ENCODE measurements at regions not wholly inside any gene's neighbourhood (a gene's known extent, or its start where the extent isn't known, plus 50 kb on each side); places are given as distances from the start of the nearest gene placed in this dataset.

DNA sequence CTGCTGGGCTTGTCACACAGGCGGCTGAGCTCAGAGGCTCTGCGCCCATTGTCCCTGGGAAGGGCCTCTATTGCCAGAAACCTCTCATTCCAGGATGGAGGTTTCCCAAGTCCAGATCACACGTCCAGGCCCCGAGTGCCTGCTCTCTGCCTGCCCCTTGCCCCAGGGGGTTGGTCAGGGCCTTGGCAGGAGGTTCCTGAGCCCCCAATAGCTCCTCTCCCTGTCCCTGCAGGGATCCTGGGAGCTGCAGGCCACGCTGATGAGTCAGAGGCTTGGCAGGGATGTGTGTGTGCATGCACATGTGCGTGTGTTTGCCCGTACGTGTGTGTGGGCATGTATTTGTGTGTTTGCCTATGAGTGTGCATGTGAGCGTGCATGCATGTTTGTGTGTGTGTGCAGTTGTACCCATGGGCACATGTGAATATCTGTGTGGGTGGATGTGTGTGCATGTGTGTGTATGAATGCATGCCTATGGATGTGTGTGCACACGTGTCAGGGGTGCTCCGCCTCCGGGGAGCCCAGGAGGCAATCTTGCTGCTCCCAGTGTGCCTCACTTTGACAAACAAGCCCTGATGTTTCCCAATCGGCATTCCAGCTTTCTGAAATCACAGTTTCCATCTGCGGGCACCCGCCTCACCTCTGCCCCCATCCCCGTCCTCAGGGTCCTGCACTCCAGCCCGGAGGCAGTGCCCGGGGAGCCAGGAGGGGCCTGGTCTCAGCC lies 98.4 kb upstream of the GSE1 start (continued):
- no peak; the same call in 1 of the 2 replicates for TF ChIP-seq JDP2 (CRISPR knock-in tag; IDR thresholded peaks at IDR 0.05; ENCODE audit: borderline replicate concordance)
- TF ChIP-seq ZNF572 (CRISPR knock-in tag; IDR thresholded peaks at IDR 0.05): peak; percentile 20; the same call in 1 of the 2 replicates
- TF ChIP-seq KLF9 (CRISPR knock-in tag; IDR thresholded peaks at IDR 0.05; ENCODE audit: low read depth): no peak
- 0 out of 2 replicates have a peak, but pooled peaks have one; percentile 76 for TF ChIP-seq KLF15 (CRISPR knock-in tag; IDR thresholded peaks at IDR 0.05; ENCODE audit: borderline replicate concordance)
- peak; percentile 74; the same call in 1 of the 2 replicates for TF ChIP-seq POGZ (CRISPR knock-in tag; IDR thresholded peaks at IDR 0.05)
- no peak for TF ChIP-seq TCF12 (IDR thresholded peaks at IDR 0.05)
- TF ChIP-seq TCF12 (CRISPR knock-in tag; IDR thresholded peaks at IDR 0.05): peak; percentile 97
- TF ChIP-seq AFF4 (CRISPR knock-in tag; IDR thresholded peaks at IDR 0.05): peak; percentile 55; the same call in 1 of the 2 replicates
- TF ChIP-seq TEAD2 (CRISPR knock-in tag; IDR thresholded peaks at IDR 0.05): peak; percentile 92
- TF ChIP-seq, protein P1, sequence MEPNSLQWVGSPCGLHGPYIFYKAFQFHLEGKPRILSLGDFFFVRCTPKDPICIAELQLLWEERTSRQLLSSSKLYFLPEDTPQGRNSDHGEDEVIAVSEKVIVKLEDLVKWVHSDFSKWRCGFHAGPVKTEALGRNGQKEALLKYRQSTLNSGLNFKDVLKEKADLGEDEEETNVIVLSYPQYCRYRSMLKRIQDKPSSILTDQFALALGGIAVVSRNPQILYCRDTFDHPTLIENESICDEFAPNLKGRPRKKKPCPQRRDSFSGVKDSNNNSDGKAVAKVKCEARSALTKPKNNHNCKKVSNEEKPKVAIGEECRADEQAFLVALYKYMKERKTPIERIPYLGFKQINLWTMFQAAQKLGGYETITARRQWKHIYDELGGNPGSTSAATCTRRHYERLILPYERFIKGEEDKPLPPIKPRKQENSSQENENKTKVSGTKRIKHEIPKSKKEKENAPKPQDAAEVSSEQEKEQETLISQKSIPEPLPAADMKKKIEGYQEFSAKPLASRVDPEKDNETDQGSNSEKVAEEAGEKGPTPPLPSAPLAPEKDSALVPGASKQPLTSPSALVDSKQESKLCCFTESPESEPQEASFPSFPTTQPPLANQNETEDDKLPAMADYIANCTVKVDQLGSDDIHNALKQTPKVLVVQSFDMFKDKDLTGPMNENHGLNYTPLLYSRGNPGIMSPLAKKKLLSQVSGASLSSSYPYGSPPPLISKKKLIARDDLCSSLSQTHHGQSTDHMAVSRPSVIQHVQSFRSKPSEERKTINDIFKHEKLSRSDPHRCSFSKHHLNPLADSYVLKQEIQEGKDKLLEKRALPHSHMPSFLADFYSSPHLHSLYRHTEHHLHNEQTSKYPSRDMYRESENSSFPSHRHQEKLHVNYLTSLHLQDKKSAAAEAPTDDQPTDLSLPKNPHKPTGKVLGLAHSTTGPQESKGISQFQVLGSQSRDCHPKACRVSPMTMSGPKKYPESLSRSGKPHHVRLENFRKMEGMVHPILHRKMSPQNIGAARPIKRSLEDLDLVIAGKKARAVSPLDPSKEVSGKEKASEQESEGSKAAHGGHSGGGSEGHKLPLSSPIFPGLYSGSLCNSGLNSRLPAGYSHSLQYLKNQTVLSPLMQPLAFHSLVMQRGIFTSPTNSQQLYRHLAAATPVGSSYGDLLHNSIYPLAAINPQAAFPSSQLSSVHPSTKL (CRISPR knock-in tag; IDR thresholded peaks at IDR 0.05): peak; percentile 95
- TF ChIP-seq CSRNP1 (CRISPR knock-in tag; IDR thresholded peaks at IDR 0.05): peak; percentile 84; the same call in 1 of the 2 replicates
- no peak for TF ChIP-seq ZNF432 (CRISPR knock-in tag; IDR thresholded peaks at IDR 0.05; ENCODE audit: borderline replicate concordance)
- no peak; the same call in none of the 2 replicates for TF ChIP-seq ZNF547 (CRISPR knock-in tag; IDR thresholded peaks at IDR 0.05)
- TF ChIP-seq ZNF570 (CRISPR knock-in tag; IDR thresholded peaks at IDR 0.05; ENCODE audit: borderline replicate concordance): peak; percentile 98
- peak; percentile 95 for TF ChIP-seq ZNF878 (CRISPR knock-in tag; IDR thresholded peaks at IDR 0.05)
- TF ChIP-seq, protein P2, sequence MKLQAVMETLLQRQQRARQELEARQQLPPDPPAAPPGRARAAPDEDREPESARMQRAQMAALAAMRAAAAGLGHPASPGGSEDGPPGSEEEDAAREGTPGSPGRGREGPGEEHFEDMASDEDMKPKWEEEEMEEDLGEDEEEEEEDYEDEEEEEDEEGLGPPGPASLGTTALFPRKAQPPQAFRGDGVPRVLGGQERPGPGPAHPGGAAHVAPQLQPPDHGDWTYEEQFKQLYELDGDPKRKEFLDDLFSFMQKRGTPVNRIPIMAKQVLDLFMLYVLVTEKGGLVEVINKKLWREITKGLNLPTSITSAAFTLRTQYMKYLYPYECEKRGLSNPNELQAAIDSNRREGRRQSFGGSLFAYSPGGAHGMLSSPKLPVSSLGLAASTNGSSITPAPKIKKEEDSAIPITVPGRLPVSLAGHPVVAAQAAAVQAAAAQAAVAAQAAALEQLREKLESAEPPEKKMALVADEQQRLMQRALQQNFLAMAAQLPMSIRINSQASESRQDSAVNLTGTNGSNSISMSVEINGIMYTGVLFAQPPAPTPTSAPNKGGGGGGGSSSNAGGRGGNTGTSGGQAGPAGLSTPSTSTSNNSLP (IDR thresholded peaks at IDR 0.05; ENCODE audit: low read depth, low read length): peak; percentile 74
- TF ChIP-seq KDM6A (CRISPR knock-in tag; IDR thresholded peaks at IDR 0.05; ENCODE audit: low read depth): 0 out of 2 replicates have a peak, but pooled peaks have one; percentile 28
- TF ChIP-seq CCAR2 (optimal IDR thresholded peaks at IDR 0.05; ENCODE audit: low read depth, low read length): peak; percentile 43
